Spleen (tissue), 11 donors: ENCODE measurements at regions not wholly inside any gene's neighbourhood (a gene's known extent, or its start where the extent isn't known, plus 50 kb on each side); places are given as distances from the start of the nearest gene placed in this dataset.

Source experiments
- DNase-seq: peaks from one replicate; pipeline ENCODE4 v3.0.0-alpha.2; 2020
- H3K27ac ChIP-seq, 8 donors: fragments of 200-600 bp; sonication (generic) in 7 of 8; 1 replicate in 4 of 8; 2 replicates in 4 of 8; pipeline versions ENCODE4 v1.5.0 to v1.8.0; 2016 to 2021; ENCODE audit warnings: inconsistent platforms in 4 of 8, mild to moderate bottlenecking in 4 of 8, moderate library complexity in 1 of 8
- H3K27me3 ChIP-seq, 7 donors: fragments of 200-600 bp; sonication (generic) in 6 of 7; replicated peaks in 1 of 7; 1 replicate in 4 of 7; 2 replicates in 3 of 7; pipeline versions ENCODE4 v1.5.0 to v1.8.0; 2016 to 2021; ENCODE audit warnings: inconsistent platforms in 3 of 7, mild to moderate bottlenecking in 1 of 7
- H3K36me3 ChIP-seq, 6 donors: fragments of 200-600 bp; sonication (generic) in 5 of 6; 1 replicate in 4 of 6; 2 replicates in 2 of 6; pipeline versions ENCODE4 v1.5.0 to v1.8.0; 2016 to 2021; ENCODE audit warnings: inconsistent platforms in 2 of 6
- H3K4me1 ChIP-seq, 6 donors: fragments of 200-600 bp; sonication (generic) in 5 of 6; 1 replicate in 3 of 6; 2 replicates in 3 of 6; pipeline versions ENCODE4 v1.5.0 to v1.8.0; 2016 to 2021; ENCODE audit warnings: inconsistent platforms in 3 of 6
- H3K4me3 ChIP-seq, 8 donors: fragments of 200-600 bp; sonication (generic) in 7 of 8; 1 replicate in 4 of 8; 2 replicates in 4 of 8; pipeline versions ENCODE4 v1.5.0 to v1.8.0; 2016 to 2021; ENCODE audit warnings: inconsistent platforms in 4 of 8, mild to moderate bottlenecking in 4 of 8, moderate library complexity in 2 of 8
- H3K9me3 ChIP-seq, 8 donors: fragments of 200-600 bp; sonication (generic) in 7 of 8; 1 replicate in 4 of 8; 2 replicates in 4 of 8; pipeline versions ENCODE4 v1.5.0 to v1.8.0; 2016 to 2021; ENCODE audit warnings: inconsistent platforms in 4 of 8
- POLR2A ChIP-seq, 3 donors: fragments of 450-650 bp; IDR thresholded peaks; one replicate each; pipeline ENCODE4 v1.5.1; 2017; ENCODE audit warnings: antibody characterized with exemption in 3 of 3, mild to moderate bottlenecking in 1 of 3
- POLR2AphosphoS5 ChIP-seq, 3 donors: sonication (generic); formaldehyde crosslinking; IDR thresholded peaks; one replicate each; pipeline ENCODE4 v1.5.1; 2017; ENCODE audit warnings: antibody characterized with exemption in 3 of 3
- WGBS, 5 donors: extraction: QIAGEN DNeasy Blood & Tissue Kit in 3 of 5; methylation state at CpG; one replicate each; pipeline versions ENCODE4 v1.1.5 to v1.1.7; 2013 to 2018; 5-methylcytosine and 5-hydroxymethylcytosine counted together
- intact Hi-C: fragments of 100-400 bp; cut with DNase I; formaldehyde crosslinking; loops from one replicate; pipeline ENCODE4 v1.15.0; 2023; ENCODE audit warnings: low total_unique reads
- TF ChIP-seq, protein P1 (sequence below), 11 experiments: fragments of 200-600 bp in 7 of 11; fragments of 450-650 bp in 4 of 11; sonication (generic) in 4 of 11; IDR thresholded peaks in 8 of 11; conservative IDR thresholded peaks in 3 of 11; 1 replicate in 7 of 11; 2 replicates in 4 of 11; pipeline versions ENCODE4 v1.4.0 to v1.8.0; 2016 to 2021; ENCODE audit warnings: antibody characterized with exemption in 11 of 11, inconsistent platforms in 4 of 11, mild to moderate bottlenecking in 1 of 11
- donor health status: healthy with polysubstance abuse.
- donor health status: DM: no; HTN: no; CAD: no; lungs with moderate emphysema.
- donor health status: DM: no; HTN: no; CAD: no.
- donor health status: Bipolar disorder and iron deficiency.
- donor health status: healthy.
- donor health status: DM: no; HTN: no; CAD: no.
- donor health status: DM: yes; HTN: yes; CAD: no.

DNA sequence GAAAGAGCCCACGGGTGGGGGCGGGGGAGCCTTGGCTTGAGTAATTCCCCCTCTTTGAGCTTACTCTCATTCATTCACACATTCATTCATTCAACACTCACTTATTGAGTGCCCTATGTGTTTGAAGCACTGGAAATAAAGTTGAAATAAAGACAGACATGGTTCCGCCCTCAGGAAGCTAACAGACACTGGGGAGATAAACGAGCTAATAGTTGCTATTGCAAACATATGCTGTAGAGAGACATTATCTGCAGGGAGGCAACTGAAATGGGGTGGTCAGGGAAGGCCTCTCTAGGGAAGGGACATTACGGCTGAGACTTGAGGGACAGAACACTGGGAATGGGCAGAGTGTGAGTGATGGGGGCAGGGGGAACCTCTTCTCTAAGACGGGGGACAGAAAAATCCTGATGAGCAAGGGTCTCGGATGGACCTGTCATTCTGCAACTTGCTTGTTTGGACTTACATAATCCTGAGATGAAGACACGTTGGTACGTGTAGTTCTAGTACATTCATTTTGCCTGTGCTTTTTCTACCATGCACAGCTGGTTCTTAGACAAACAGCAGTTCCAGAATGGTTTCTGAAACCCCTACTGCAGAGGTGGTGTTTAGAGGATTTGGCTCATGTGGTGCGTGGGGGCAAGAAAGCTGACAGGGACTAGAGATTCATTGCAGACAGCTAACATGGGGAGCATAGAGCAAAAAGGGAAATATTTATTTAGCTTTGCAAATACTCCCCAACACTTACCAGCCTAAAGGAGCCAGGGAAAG is 71.1 kb upstream of the BLCAP start:
- WGBS, 5 donors = 39 to 52% (median 49%) methylated on average over 10 of the region's 10 CpGs
- no peak for DNase-seq
- TF ChIP-seq, protein P1, sequence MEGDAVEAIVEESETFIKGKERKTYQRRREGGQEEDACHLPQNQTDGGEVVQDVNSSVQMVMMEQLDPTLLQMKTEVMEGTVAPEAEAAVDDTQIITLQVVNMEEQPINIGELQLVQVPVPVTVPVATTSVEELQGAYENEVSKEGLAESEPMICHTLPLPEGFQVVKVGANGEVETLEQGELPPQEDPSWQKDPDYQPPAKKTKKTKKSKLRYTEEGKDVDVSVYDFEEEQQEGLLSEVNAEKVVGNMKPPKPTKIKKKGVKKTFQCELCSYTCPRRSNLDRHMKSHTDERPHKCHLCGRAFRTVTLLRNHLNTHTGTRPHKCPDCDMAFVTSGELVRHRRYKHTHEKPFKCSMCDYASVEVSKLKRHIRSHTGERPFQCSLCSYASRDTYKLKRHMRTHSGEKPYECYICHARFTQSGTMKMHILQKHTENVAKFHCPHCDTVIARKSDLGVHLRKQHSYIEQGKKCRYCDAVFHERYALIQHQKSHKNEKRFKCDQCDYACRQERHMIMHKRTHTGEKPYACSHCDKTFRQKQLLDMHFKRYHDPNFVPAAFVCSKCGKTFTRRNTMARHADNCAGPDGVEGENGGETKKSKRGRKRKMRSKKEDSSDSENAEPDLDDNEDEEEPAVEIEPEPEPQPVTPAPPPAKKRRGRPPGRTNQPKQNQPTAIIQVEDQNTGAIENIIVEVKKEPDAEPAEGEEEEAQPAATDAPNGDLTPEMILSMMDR (IDR thresholded peaks at IDR 0.05 in 8 of 11, conservative IDR thresholded peaks at IDR 0.05 in 3 of 11) = no peak
- TF ChIP-seq POLR2A (IDR thresholded peaks at IDR 0.05) (no peak), POLR2AphosphoS5 (IDR thresholded peaks at IDR 0.05) (no peak)

DNA sequence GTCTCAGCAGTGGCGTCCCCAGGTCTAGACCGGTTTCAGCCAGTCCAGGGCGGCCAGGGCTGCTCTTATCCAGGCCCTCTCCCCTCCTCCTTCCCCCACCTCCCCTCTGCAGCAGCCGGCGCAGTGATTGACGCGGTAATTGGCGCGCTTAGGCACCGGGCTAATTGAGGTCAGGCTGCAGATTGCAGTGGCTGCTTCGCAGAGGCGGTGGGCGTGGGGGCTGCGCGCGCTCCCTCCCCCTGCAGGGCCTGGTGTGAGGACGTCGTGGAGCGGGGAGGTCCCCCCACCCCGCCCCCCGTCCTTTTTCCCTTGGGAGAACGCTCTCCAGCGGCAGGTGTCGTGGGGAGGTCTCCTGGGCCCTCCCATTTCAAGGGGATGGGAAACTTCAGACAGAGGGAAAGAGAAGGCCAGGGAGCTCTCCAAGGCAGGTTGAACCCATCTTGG is 70.4 kb upstream of the BLCAP start:
- no peak overlapping the region for H3K4me3 ChIP-seq
- WGBS, 5 donors = 4 to 12% (median 9%) methylated on average over 12 to 24 of the region's 24 CpGs
- DNase-seq = no peak
- no peaks in the 10 kb centered on the region for H3K9me3 ChIP-seq
- intact Hi-C loops = no loop called here
- H3K36me3 ChIP-seq = no peaks in the 10 kb centered on the region
- TF ChIP-seq POLR2A (IDR thresholded peaks at IDR 0.05) (no peak), POLR2AphosphoS5 (IDR thresholded peaks at IDR 0.05) (no peak)
- TF ChIP-seq, protein P1 (IDR thresholded peaks at IDR 0.05 in 8 of 11, conservative IDR thresholded peaks at IDR 0.05 in 3 of 11) = no peak
- H3K27me3 ChIP-seq = peaks cover 0 to 58% (median 20%) of the 10 kb centered on the region in 7 donors
- H3K27ac ChIP-seq = no peak overlapping the region
- H3K4me1 ChIP-seq = no peaks in the 10 kb centered on the region

More for the DNA sequence above, 71.1 kb upstream of the BLCAP start:
- no peaks in the 10 kb centered on the region for H3K9me3 ChIP-seq
- no peak overlapping the region for H3K27ac ChIP-seq
- H3K36me3 ChIP-seq = no peaks in the 10 kb centered on the region
- peaks cover 0 to 61% (median 20%) of the 10 kb centered on the region in 7 donors for H3K27me3 ChIP-seq
- no peak overlapping the region for H3K4me3 ChIP-seq
- no peaks in the 10 kb centered on the region for H3K4me1 ChIP-seq
- intact Hi-C loops = no loop called here

DNA sequence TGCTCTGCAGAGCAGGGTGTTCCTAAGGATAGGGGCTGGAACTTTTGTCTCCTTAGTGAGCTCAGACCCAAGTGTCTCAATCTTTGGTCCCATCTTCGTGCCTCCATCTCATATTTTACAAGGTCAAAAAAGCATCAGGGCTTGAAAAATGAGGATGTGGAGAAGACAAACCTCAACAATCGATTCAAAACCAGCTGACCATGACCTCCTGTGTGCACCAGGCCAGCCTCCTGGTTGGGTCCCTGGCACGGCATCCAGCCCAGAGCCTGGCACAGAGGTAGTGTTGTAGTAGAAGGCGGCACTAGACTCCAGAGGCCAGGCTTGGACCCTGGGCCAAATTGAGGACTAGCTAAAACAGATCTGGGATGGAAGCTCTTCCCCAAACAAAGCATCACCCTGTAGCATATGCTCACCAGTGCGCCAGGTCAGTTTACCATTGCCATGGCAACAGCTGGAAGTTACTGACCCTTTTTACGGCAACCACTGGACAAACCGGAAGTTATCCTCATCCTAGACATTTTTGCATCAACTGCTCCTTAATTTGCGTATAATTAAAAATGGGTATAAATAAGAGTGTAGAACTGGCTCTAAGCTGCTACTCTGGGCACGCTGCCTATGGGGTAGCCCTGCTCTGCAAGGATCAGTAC is 69.3 kb upstream of the BLCAP start:
- WGBS, 5 donors = 46 to 70% (median 59%) methylated on average over 9 of the region's 9 CpGs
- Histone ChIP-seq H3K4me1 (no peaks in the 10 kb centered on the region), H3K36me3 (no peaks in the 10 kb centered on the region), H3K27ac (no peak overlapping the region), H3K27me3 (peaks cover 0 to 69% (median 20%) of the 10 kb centered on the region in 7 donors), H3K9me3 (no peaks in the 10 kb centered on the region), H3K4me3 (no peak overlapping the region)
- no peak for DNase-seq
- TF ChIP-seq, protein P1 (IDR thresholded peaks at IDR 0.05 in 8 of 11, conservative IDR thresholded peaks at IDR 0.05 in 3 of 11) = no peak
- TF ChIP-seq POLR2AphosphoS5 (IDR thresholded peaks at IDR 0.05) (no peak), POLR2A (IDR thresholded peaks at IDR 0.05) (no peak)
- intact Hi-C loops = no loop called here

DNA sequence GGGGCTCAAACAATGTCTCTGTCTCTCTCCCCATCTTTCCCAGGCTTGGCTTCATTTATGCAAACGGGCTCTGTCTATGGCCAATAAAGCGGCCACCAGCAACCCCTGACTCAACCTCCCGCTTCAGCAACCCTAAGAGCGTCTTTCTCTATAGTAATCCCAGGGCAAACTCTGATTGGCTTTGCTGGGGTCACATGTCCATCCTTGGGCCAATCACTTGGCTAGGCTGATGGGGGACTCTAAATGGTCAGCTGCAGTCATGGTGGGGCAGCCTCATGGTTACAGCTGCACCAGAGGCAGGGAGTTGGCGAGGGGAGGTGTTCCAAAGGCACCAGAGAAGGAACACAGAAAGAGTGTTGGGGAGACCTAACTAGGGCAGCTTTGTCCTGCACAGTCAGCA is 68.5 kb upstream of the BLCAP start:
- H3K9me3 ChIP-seq = no peaks in the 10 kb centered on the region
- no peak for TF ChIP-seq POLR2A (IDR thresholded peaks at IDR 0.05)
- TF ChIP-seq, protein P1 (IDR thresholded peaks at IDR 0.05 in 8 of 11, conservative IDR thresholded peaks at IDR 0.05 in 3 of 11) = no peak
- H3K27ac ChIP-seq = no peak overlapping the region
- no peaks in the 10 kb centered on the region for H3K4me1 ChIP-seq
- peaks cover 0 to 78% (median 20%) of the 10 kb centered on the region in 7 donors for H3K27me3 ChIP-seq
- no peaks in the 10 kb centered on the region for H3K36me3 ChIP-seq
- no peak for DNase-seq
- intact Hi-C loops = no loop called here
- 84 to 96% (median 95%) methylated on average over 5 of the region's 5 CpGs for WGBS, 5 donors
- no peak overlapping the region for H3K4me3 ChIP-seq
